ENCODE measurements at regions not wholly inside any gene's neighbourhood (a gene's known extent, or its start where the extent isn't known, plus 50 kb on each side); places are given as distances from the start of the nearest gene placed in this dataset.

GRCh38 chr1:65042467-65042866, 76.1 kb upstream of the JAK1 start:
- no peaks in the 10 kb centered on the region for H3K27me3 Mint-ChIP-seq
- peaks cover 3% of the 10 kb centered on the region for H3K36me3 Mint-ChIP-seq (ENCODE audit: insufficient read depth)
- TF ChIP-seq CTCF (IDR thresholded peaks at IDR 0.05; ENCODE audit: unreplicated experiment): no peak
- H3K27ac Mint-ChIP-seq: no peak overlapping the region
- H3K4me1 Mint-ChIP-seq (ENCODE audit: low read depth): no peaks in the 10 kb centered on the region
- H3K9me3 Mint-ChIP-seq (ENCODE audit: low read depth): no peaks in the 10 kb centered on the region
- no peak for DNase-seq (ENCODE audit: low spot score, unreplicated experiment)
- H3K4me3 Mint-ChIP-seq (ENCODE audit: low read depth): no peak overlapping the region

- H3K9me3 Mint-ChIP-seq (ENCODE audit: low read depth): no peaks in the 10 kb centered on the region
- peaks cover 7% of the 10 kb centered on the region for H3K4me1 Mint-ChIP-seq (ENCODE audit: low read depth)
- H3K36me3 Mint-ChIP-seq (ENCODE audit: insufficient read depth): peaks cover 3% of the 10 kb centered on the region
- no peak for DNase-seq (ENCODE audit: low spot score, unreplicated experiment)
- H3K27me3 Mint-ChIP-seq: peaks cover 7% of the 10 kb centered on the region
- no peak overlapping the region for H3K4me3 Mint-ChIP-seq (ENCODE audit: low read depth)
- no peak for TF ChIP-seq CTCF (IDR thresholded peaks at IDR 0.05; ENCODE audit: unreplicated experiment)
- no peak overlapping the region for H3K27ac Mint-ChIP-seq
These were observed 78.1 kb upstream of the JAK1 start for GRCh38 chr1:65044411-65044810.

- no peak for DNase-seq (ENCODE audit: low spot score, unreplicated experiment)
- H3K4me3 Mint-ChIP-seq (ENCODE audit: low read depth): no peak overlapping the region
- H3K9me3 Mint-ChIP-seq (ENCODE audit: low read depth): no peaks in the 10 kb centered on the region
- H3K27me3 Mint-ChIP-seq: peaks cover 15% of the 10 kb centered on the region
- H3K4me1 Mint-ChIP-seq (ENCODE audit: low read depth): peaks cover 9% of the 10 kb centered on the region
- no peak overlapping the region for H3K27ac Mint-ChIP-seq
- H3K36me3 Mint-ChIP-seq (ENCODE audit: insufficient read depth): peaks cover 3% of the 10 kb centered on the region
- no peak for TF ChIP-seq CTCF (IDR thresholded peaks at IDR 0.05; ENCODE audit: unreplicated experiment)
These were observed 78.9 kb upstream of the JAK1 start for GRCh38 chr1:65045022-65045817.

- H3K9me3 Mint-ChIP-seq (ENCODE audit: low read depth): no peaks in the 10 kb centered on the region
- peaks cover 20% of the 10 kb centered on the region for H3K4me1 Mint-ChIP-seq (ENCODE audit: low read depth)
- H3K27ac Mint-ChIP-seq: no peak overlapping the region
- peaks cover 22% of the 10 kb centered on the region for H3K27me3 Mint-ChIP-seq
- TF ChIP-seq CTCF (IDR thresholded peaks at IDR 0.05; ENCODE audit: unreplicated experiment): no peak
- H3K36me3 Mint-ChIP-seq (ENCODE audit: insufficient read depth): peaks cover 3% of the 10 kb centered on the region
- H3K4me3 Mint-ChIP-seq (ENCODE audit: low read depth): no peak overlapping the region
- no peak for DNase-seq (ENCODE audit: low spot score, unreplicated experiment)
These were observed 82.0 kb upstream of the JAK1 start for GRCh38 chr1:65048335-65048734.

- Mint-ChIP-seq H3K4me1 (ENCODE audit: low read depth) (peaks cover 20% of the 10 kb centered on the region), H3K27ac (peak overlapping the region; percentile 42), H3K36me3 (ENCODE audit: insufficient read depth) (peaks cover 4% of the 10 kb centered on the region), H3K9me3 (ENCODE audit: low read depth) (no peaks in the 10 kb centered on the region), H3K27me3 (peaks cover 22% of the 10 kb centered on the region), H3K4me3 (ENCODE audit: low read depth) (no peak overlapping the region)
- no peak for TF ChIP-seq CTCF (IDR thresholded peaks at IDR 0.05; ENCODE audit: unreplicated experiment)
- DNase-seq (ENCODE audit: low spot score, unreplicated experiment): no peak
These were observed 83.8 kb upstream of the JAK1 start for GRCh38 chr1:65049941-65050713.
